DOHH2 (cell line): ENCODE measurements at regions not wholly inside any gene's neighbourhood (a gene's known extent, or its start where the extent isn't known, plus 50 kb on each side); places are given as distances from the start of the nearest gene placed in this dataset.

Experiments
- H3F3A ChIP-seq: fragments of 200-600 bp; sonication (generic), shearing (Covaris generic); 2 replicates; pipeline ENCODE4 v1.6.0; 2016; ENCODE audit warnings: antibody characterized with exemption, mild to moderate bottlenecking; ENCODE audit not compliant: control insufficient read depth, insufficient read depth
- H3K27ac ChIP-seq: fragments of 200-600 bp; sonication (generic); 2 replicates; pipeline ENCODE4 v1.5.1; 2014; ENCODE audit warnings: low read depth, mild to moderate bottlenecking, low read length, moderate library complexity
- H3K27me3 ChIP-seq: fragments of 200-600 bp; sonication (generic); 2 replicates; pipeline ENCODE4 v1.6.1; 2014; ENCODE audit warnings: mild to moderate bottlenecking, low read length, mixed read lengths; ENCODE audit not compliant: control insufficient read depth
- H3K36me3 ChIP-seq: fragments of 200-600 bp; sonication (generic); 2 replicates; pipeline ENCODE4 v1.6.1; 2014; ENCODE audit warnings: mild to moderate bottlenecking, low read length, moderate library complexity, mixed read lengths; ENCODE audit not compliant: control insufficient read depth
- H3K4me1 ChIP-seq: fragments of 200-600 bp; sonication (generic); 2 replicates; pipeline ENCODE4 v1.6.1; 2014; ENCODE audit warnings: mild to moderate bottlenecking, low read length, mixed read lengths; ENCODE audit not compliant: control insufficient read depth
- H3K4me2 ChIP-seq: fragments of 200-600 bp; sonication (generic); 2 replicates; pipeline ENCODE4 v1.6.0; 2014; ENCODE audit warnings: mild to moderate bottlenecking, low read length, moderate library complexity
- H3K4me3 ChIP-seq: fragments of 200-600 bp; sonication (generic); 2 replicates; pipeline ENCODE4 v1.5.1; 2014; ENCODE audit warnings: mild to moderate bottlenecking, low read length, mixed read lengths
- H3K79me2 ChIP-seq: fragments of 200-600 bp; sonication (generic); 2 replicates; pipeline ENCODE4 v1.6.1; 2014; ENCODE audit warnings: mild to moderate bottlenecking, low read length, mixed read lengths; ENCODE audit not compliant: control insufficient read depth
- H3K9me2 ChIP-seq: fragments of 200-600 bp; sonication (generic); replicated peaks from 2 replicates; pipeline ENCODE4 v1.6.1; 2014; ENCODE audit warnings: mild to moderate bottlenecking, low read length, mixed read lengths; ENCODE audit not compliant: control insufficient read depth
- H3K9me3 ChIP-seq: fragments of 200-600 bp; sonication (generic); 2 replicates; pipeline ENCODE4 v1.6.1; 2014; ENCODE audit warnings: antibody characterized with exemption, low read length, mixed read lengths; ENCODE audit not compliant: control insufficient read depth, insufficient read depth
- H4K20me1 ChIP-seq: fragments of 200-600 bp; sonication (generic); 2 replicates; pipeline ENCODE4 v1.6.0; 2014; ENCODE audit warnings: low read depth, mild to moderate bottlenecking, antibody characterized with exemption, low read length, moderate library complexity; ENCODE audit not compliant: control insufficient read depth, insufficient read depth
- EZH2phosphoT487 ChIP-seq: fragments of 200-600 bp; sonication (generic); IDR thresholded peaks from 2 replicates; pipeline ENCODE4 v1.6.1; 2017; ENCODE audit warnings: borderline replicate concordance, mild to moderate bottlenecking, antibody characterized with exemption, low read length, moderate library complexity, mixed read lengths
- TF ChIP-seq, protein P1 (sequence below): fragments of 200-600 bp; sonication (generic); IDR thresholded peaks from one replicate; pipeline ENCODE4 v1.5.1; 2014; ENCODE audit warnings: antibody characterized with exemption, mild to moderate bottlenecking, low read depth, low read length; ENCODE audit not compliant: poor library complexity, severe bottlenecking

- Histone ChIP-seq H3K9me2 (no peaks in the 10 kb centered on the region), H3K4me2 (no peak overlapping the region), H3F3A (no peaks in the 10 kb centered on the region), H3K79me2 (no peaks in the 10 kb centered on the region), H3K9me3 (no peaks in the 10 kb centered on the region; the same call in 1 of the 2 replicates), H3K27ac (no peak overlapping the region), H3K4me1 (no peaks in the 10 kb centered on the region), H3K27me3 (no peaks in the 10 kb centered on the region), H3K4me3 (no peak overlapping the region), H3K36me3 (no peaks in the 10 kb centered on the region), H4K20me1 (no peaks in the 10 kb centered on the region)
- TF ChIP-seq EZH2phosphoT487, result no peak
- TF ChIP-seq, protein P1, sequence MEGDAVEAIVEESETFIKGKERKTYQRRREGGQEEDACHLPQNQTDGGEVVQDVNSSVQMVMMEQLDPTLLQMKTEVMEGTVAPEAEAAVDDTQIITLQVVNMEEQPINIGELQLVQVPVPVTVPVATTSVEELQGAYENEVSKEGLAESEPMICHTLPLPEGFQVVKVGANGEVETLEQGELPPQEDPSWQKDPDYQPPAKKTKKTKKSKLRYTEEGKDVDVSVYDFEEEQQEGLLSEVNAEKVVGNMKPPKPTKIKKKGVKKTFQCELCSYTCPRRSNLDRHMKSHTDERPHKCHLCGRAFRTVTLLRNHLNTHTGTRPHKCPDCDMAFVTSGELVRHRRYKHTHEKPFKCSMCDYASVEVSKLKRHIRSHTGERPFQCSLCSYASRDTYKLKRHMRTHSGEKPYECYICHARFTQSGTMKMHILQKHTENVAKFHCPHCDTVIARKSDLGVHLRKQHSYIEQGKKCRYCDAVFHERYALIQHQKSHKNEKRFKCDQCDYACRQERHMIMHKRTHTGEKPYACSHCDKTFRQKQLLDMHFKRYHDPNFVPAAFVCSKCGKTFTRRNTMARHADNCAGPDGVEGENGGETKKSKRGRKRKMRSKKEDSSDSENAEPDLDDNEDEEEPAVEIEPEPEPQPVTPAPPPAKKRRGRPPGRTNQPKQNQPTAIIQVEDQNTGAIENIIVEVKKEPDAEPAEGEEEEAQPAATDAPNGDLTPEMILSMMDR, result no peak
These were observed 475.3 kb downstream of the EPHA5 start for GRCh38 chr4:65195002-65195401.

DNA sequence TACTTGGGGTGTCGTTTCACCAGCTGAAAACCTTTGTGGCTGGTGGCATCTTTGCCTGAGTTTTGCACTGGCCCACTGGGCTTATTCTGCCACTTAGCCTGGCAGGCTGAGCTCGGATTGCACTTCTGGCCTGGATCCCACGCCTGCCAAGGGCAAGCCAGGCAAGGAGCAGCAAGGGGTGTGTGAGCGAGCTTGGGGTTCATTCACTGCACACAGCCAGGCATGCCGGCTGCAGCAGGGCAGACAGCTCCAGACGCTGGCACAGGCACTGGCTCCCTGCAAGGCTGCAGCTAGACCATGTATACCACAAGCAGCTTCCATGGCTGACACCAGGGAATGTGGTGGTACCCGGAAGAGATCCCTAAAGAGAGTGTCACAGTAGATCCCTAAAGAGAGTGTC lies 476.3 kb downstream of the EPHA5 start:
- H3K9me2 ChIP-seq, result no peaks in the 10 kb centered on the region

GRCh38 chr4:65190780-65191179 lies 479.5 kb downstream of the EPHA5 start:
- no peak overlapping the region for H3K4me2 ChIP-seq
- no peaks in the 10 kb centered on the region for H3K4me1 ChIP-seq
- H3K4me3 ChIP-seq, result no peak overlapping the region
- H3K9me2 ChIP-seq, result no peaks in the 10 kb centered on the region
- no peaks in the 10 kb centered on the region for H3K9me3 ChIP-seq
- H3K79me2 ChIP-seq, result no peaks in the 10 kb centered on the region
- no peaks in the 10 kb centered on the region for H3K27me3 ChIP-seq
- H3K27ac ChIP-seq, result no peak overlapping the region
- no peaks in the 10 kb centered on the region for H3K36me3 ChIP-seq
- no peaks in the 10 kb centered on the region for H4K20me1 ChIP-seq
- no peaks in the 10 kb centered on the region for H3F3A ChIP-seq
- TF ChIP-seq EZH2phosphoT487, result no peak
- TF ChIP-seq, protein P1, result no peak

More for the DNA sequence above, 476.3 kb downstream of the EPHA5 start:
- H3K36me3 ChIP-seq, result no peaks in the 10 kb centered on the region
- no peak overlapping the region for H3K4me2 ChIP-seq
- no peaks in the 10 kb centered on the region for H4K20me1 ChIP-seq
- no peaks in the 10 kb centered on the region for H3F3A ChIP-seq
- TF ChIP-seq EZH2phosphoT487, result no peak
- TF ChIP-seq, protein P1, result no peak
- no peak overlapping the region for H3K27ac ChIP-seq
- no peaks in the 10 kb centered on the region for H3K4me1 ChIP-seq
- no peaks in the 10 kb centered on the region for H3K79me2 ChIP-seq
- H3K9me3 ChIP-seq, result no peaks in the 10 kb centered on the region
- no peak overlapping the region for H3K4me3 ChIP-seq
- H3K27me3 ChIP-seq, result no peaks in the 10 kb centered on the region
